AG09309 (cell line): ENCODE measurements at regions not wholly inside any gene's neighbourhood (a gene's known extent, or its start where the extent isn't known, plus 50 kb on each side); places are given as distances from the start of the nearest gene placed in this dataset.

ENCODE experiments used
- DNase-seq: peaks from one replicate; pipeline ENCODE4 v3.0.0-alpha.2; 2010; ENCODE audit warnings: low read depth
- H3K4me3 ChIP-seq: 2 replicates; pipeline ENCODE4 v1.5.1; 2011; ENCODE audit warnings: mild to moderate bottlenecking, low read depth, low read length, moderate library complexity; ENCODE audit not compliant: control insufficient read depth
- CTCF ChIP-seq: IDR thresholded peaks from 2 replicates; pipeline ENCODE4 v1.5.1; 2011; ENCODE audit warnings: mild to moderate bottlenecking, low read depth, low read length, inconsistent platforms; ENCODE audit not compliant: insufficient read depth, control insufficient read depth; ENCODE audit errors: missing control alignments

GRCh38 chr5:54769746-54770145 is 215.6 kb downstream of the ESM1 start:
- no peak for TF ChIP-seq CTCF
- no peak overlapping the region for H3K4me3 ChIP-seq

DNA sequence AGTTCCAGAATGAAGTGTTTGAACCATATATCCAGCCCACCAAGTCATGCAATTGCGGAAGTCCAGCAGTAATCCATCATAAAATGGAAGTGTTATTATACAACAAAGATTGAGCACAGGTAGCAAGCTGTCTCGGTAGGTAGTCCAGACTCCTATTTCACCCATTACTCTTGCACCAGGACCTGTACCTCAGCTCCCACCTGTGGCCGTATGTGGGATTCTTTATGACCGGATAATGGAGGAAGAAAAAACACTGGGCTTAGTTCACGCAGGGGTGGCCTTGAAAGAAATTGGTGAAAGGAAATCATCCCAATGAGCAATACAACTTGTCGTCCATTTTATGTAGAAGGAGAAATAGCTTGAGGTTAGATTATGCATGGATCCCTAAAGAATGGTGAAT is 216.3 kb downstream of the ESM1 start:
- no peak for TF ChIP-seq CTCF
- no peak overlapping the region for H3K4me3 ChIP-seq
- no peak for DNase-seq

More at GRCh38 chr5:54769746-54770145, 215.6 kb downstream of the ESM1 start:
- DNase-seq, result no peak

DNA sequence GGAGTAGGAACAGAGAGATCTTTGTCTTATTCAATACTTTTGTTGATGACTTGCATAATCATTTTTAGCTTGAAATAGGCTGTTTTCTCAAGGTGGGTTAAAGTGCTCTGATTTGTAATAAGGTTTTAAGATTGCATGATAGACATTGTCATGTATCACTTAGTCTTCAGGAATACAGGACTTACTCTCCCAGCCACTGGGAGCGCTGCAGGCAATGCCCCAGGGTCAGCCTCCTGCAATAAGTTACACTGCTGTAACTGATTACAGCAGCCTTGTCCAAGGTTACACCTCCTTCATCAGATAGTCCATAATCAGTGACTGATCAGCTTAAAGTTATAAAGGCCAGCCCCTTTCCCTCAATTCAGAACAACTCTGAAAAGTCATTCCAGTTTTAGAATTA is 218.6 kb downstream of the ESM1 start:
- H3K4me3 ChIP-seq, result no peak overlapping the region
- no peak for DNase-seq
- peak; percentile 3 for TF ChIP-seq CTCF

GRCh38 chr5:54765165-54766028 is 220.0 kb downstream of the ESM1 start:
- TF ChIP-seq CTCF, result no peak
- no peak overlapping the region for H3K4me3 ChIP-seq
- DNase-seq, result no peak

DNA sequence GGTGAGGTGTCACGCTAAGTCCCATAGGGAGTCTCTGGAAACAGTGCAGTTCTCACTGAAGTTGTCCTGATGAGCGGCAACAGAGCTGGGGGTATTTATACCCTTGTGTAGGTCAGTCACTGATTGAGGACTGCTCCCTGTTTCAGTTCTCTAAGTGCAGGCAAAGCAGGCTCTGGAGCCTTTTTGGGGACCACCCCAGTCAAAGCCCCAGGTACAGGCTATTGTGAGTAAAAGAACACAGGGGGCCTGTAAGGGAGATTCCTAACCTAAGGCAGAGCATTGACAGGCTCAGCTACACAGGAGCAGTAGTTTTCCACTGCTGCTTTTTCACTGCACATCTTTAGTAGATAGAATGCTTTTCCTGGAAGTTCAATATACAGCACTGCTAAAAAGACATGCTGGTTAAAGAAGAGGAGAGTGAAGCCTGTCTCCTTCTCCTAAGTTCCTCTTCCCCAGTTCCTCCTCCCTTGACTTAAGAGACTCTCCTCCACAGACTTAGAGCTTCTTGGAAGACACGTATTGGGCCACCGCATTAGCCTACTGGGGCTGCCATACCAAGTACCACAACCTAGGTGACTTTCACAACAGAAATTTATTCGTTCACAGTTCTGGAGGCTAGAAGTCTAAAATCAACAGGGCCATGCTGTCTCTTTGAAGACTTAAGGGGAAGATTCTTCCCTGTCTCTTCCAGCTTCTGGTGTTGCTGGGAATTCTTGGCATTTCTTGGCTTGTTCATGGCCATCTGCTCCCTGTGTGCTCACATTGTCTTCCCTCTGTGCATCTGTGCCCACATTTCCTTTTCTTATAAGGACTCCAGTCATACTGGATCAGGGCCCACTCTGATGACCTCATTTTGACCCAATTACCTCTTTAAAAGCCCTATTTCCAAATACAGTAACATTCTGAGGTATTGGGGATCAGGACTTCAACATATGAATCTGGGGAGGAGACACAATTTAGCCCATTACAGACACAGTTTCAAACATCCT is 221.0 kb downstream of the ESM1 start:
- DNase-seq, result no peak
- H3K4me3 ChIP-seq, result no peak overlapping the region
- TF ChIP-seq CTCF, result no peak

- TF ChIP-seq CTCF, result no peak
- H3K4me3 ChIP-seq, result no peak overlapping the region
- DNase-seq, result peak; percentile 99
Observed at GRCh38 chr5:54761213-54761701, 224.1 kb downstream of the ESM1 start.
